OCI-LY1 (cell line): ENCODE measurements at regions not wholly inside any gene's neighbourhood (a gene's known extent, or its start where the extent isn't known, plus 50 kb on each side); places are given as distances from the start of the nearest gene placed in this dataset.

Source experiments
- H2AFZ ChIP-seq: fragments of 200-600 bp; sonication (generic), shearing (Covaris generic); 2 replicates; pipeline ENCODE4 v1.6.0; 2014; ENCODE audit warnings: antibody characterized with exemption, mild to moderate bottlenecking, low read length
- H3F3A ChIP-seq: fragments of 200-600 bp; sonication (generic), shearing (Covaris generic); 2 replicates; pipeline ENCODE4 v1.6.0; 2014; ENCODE audit warnings: mild to moderate bottlenecking, antibody characterized with exemption, low read length, moderate library complexity; ENCODE audit not compliant: insufficient read depth
- H3K27ac ChIP-seq: fragments of 200-600 bp; sonication (generic); 2 replicates; pipeline ENCODE4 v1.5.1; 2014; ENCODE audit warnings: low read length, mixed run types, mild to moderate bottlenecking, low read depth; ENCODE audit not compliant: poor library complexity, severe bottlenecking
- H3K27me3 ChIP-seq: fragments of 200-600 bp; sonication (generic); 2 replicates; pipeline ENCODE4 v1.6.0; 2014; ENCODE audit warnings: antibody characterized with exemption, mild to moderate bottlenecking, low read length, moderate library complexity; ENCODE audit not compliant: insufficient read depth
- H3K36me3 ChIP-seq: fragments of 200-600 bp; sonication (generic); 2 replicates; pipeline ENCODE4 v1.6.1; 2014; ENCODE audit warnings: mild to moderate bottlenecking, antibody characterized with exemption, low read length, moderate library complexity, mixed read lengths; ENCODE audit not compliant: insufficient read depth
- H3K4me1 ChIP-seq: fragments of 200-600 bp; sonication (generic); 2 replicates; pipeline ENCODE4 v1.5.1; 2014; ENCODE audit warnings: mild to moderate bottlenecking, low read length, moderate library complexity; ENCODE audit not compliant: insufficient read depth, severe bottlenecking
- H3K4me2 ChIP-seq: fragments of 200-600 bp; sonication (generic), shearing (Covaris generic); 2 replicates; pipeline ENCODE4 v1.6.1; 2014; ENCODE audit warnings: low read length
- H3K4me3 ChIP-seq: fragments of 200-600 bp; sonication (generic); 2 replicates; pipeline ENCODE4 v1.5.1; 2014; ENCODE audit warnings: low read length, low read depth, mild to moderate bottlenecking, mixed read lengths; ENCODE audit not compliant: poor library complexity, severe bottlenecking
- H3K79me2 ChIP-seq: fragments of 200-600 bp; shearing (Covaris generic); 2 replicates; pipeline ENCODE4 v1.6.1; 2016; ENCODE audit warnings: mixed run types, low read length, mixed read lengths; ENCODE audit not compliant: insufficient read depth
- H3K9ac ChIP-seq: fragments of 200-600 bp; sonication (generic), shearing (Covaris generic); 2 replicates; pipeline ENCODE4 v1.6.1; 2014; ENCODE audit warnings: mild to moderate bottlenecking, low read length, mixed read lengths
- H3K9me2 ChIP-seq: fragments of 200-600 bp; sonication (generic), shearing (Covaris generic); 2 replicates; pipeline ENCODE4 v1.6.1; 2014; ENCODE audit warnings: low read depth, mild to moderate bottlenecking, low read length, mixed read lengths
- H3K9me3 ChIP-seq: fragments of 200-600 bp; shearing (Covaris generic); 2 replicates; pipeline ENCODE4 v1.6.1; 2014; ENCODE audit warnings: low read length, mixed read lengths
- H4K20me1 ChIP-seq: fragments of 200-600 bp; sonication (generic), shearing (Covaris generic); 2 replicates; pipeline ENCODE4 v1.6.0; 2016; ENCODE audit warnings: mild to moderate bottlenecking, low read length; ENCODE audit not compliant: insufficient read depth
- CTCF ChIP-seq: fragments of 200-600 bp; sonication (generic), shearing (Covaris generic); IDR thresholded peaks from 2 replicates; pipeline ENCODE4 v1.5.1; 2017; ENCODE audit warnings: mild to moderate bottlenecking, antibody characterized with exemption, low read length, moderate library complexity, mixed read lengths
- EZH2 ChIP-seq: fragments of 200-600 bp; sonication (generic), shearing (Covaris generic); IDR thresholded peaks from 2 replicates; pipeline ENCODE4 v1.8.0; 2017; ENCODE audit warnings: borderline replicate concordance, mixed run types, mild to moderate bottlenecking, antibody characterized with exemption, low read length, moderate library complexity, mixed read lengths

GRCh38 chr17:36756695-36757094 lies 155.3 kb downstream of the MRM1 start:
- Histone ChIP-seq H3K9me3 (no peaks in the 10 kb centered on the region), H3K27me3 (no peaks in the 10 kb centered on the region; the same call in 1 of the 2 replicates), H3K4me3 (no peak overlapping the region), H3K9ac (no peak overlapping the region), H4K20me1 (no peaks in the 10 kb centered on the region), H3K79me2 (no peaks in the 10 kb centered on the region), H3K4me1 (no peaks in the 10 kb centered on the region), H2AFZ (no peak overlapping the region), H3K4me2 (no peak overlapping the region), H3F3A (no peaks in the 10 kb centered on the region), H3K9me2 (no peaks in the 10 kb centered on the region), H3K27ac (no peak overlapping the region), H3K36me3 (no peaks in the 10 kb centered on the region)
- no peak for TF ChIP-seq EZH2
- TF ChIP-seq CTCF = no peak

- Histone ChIP-seq H3K9me3 (no peaks in the 10 kb centered on the region), H3K4me2 (no peak overlapping the region), H3K27ac (no peak overlapping the region), H4K20me1 (no peaks in the 10 kb centered on the region), H3F3A (no peaks in the 10 kb centered on the region), H3K4me3 (no peak overlapping the region), H3K79me2 (no peaks in the 10 kb centered on the region), H3K9me2 (no peaks in the 10 kb centered on the region), H3K36me3 (no peaks in the 10 kb centered on the region), H2AFZ (no peak overlapping the region), H3K9ac (no peak overlapping the region), H3K4me1 (no peaks in the 10 kb centered on the region), H3K27me3 (0 out of 2 replicates have a peak, but pooled peaks cover 4% of the 10 kb centered on the region)
- TF ChIP-seq EZH2 = no peak
- no peak for TF ChIP-seq CTCF
These were observed 159.0 kb downstream of the MRM1 start for GRCh38 chr17:36760425-36760824.

GRCh38 chr17:36761203-36761950 lies 160.0 kb downstream of the MRM1 start:
- Histone ChIP-seq H3K9me3 (no peaks in the 10 kb centered on the region), H3K9me2 (no peaks in the 10 kb centered on the region), H3K79me2 (no peaks in the 10 kb centered on the region), H2AFZ (no peak overlapping the region), H4K20me1 (no peaks in the 10 kb centered on the region), H3K9ac (no peak overlapping the region), H3K4me1 (no peaks in the 10 kb centered on the region), H3K4me2 (no peak overlapping the region), H3K27me3 (0 out of 2 replicates have a peak, but pooled peaks cover 5% of the 10 kb centered on the region), H3F3A (no peaks in the 10 kb centered on the region), H3K36me3 (no peaks in the 10 kb centered on the region), H3K4me3 (no peak overlapping the region), H3K27ac (no peak overlapping the region)
- TF ChIP-seq CTCF (no peak), EZH2 (no peak)
